Activated naive CD4-positive, alpha-beta T cell treated with anti-CD3 and anti-CD28 coated beads, Interleukin-2, amount 50 U/mL, for 16 hours (primary cell): ENCODE measurements at regions not wholly inside any gene's neighbourhood (a gene's known extent, or its start where the extent isn't known, plus 50 kb on each side); places are given as distances from the start of the nearest gene placed in this dataset.
"Not testable (repeated sequence)": the region's sequence is repeated elsewhere in the genome, so short reads cannot be mapped to it uniquely, and the experiment has no call there.

Experiments used
- DNase-seq: peaks from one replicate; pipeline ENCODE4 v3.0.0-alpha.2; 2020

- no peak for DNase-seq
Observed at GRCh38 chr6:112401083-112401482, 54.0 kb downstream of the RFPL4B start.

- no peak for DNase-seq
Observed at GRCh38 chr6:112407101-112407590, 60.0 kb downstream of the RFPL4B start.

- DNase-seq = no peak
Observed at GRCh38 chr6:112408522-112408921, 61.4 kb downstream of the RFPL4B start.

GRCh38 chr6:112409311-112409710 is 62.2 kb downstream of the RFPL4B start:
- no peak for DNase-seq

- DNase-seq = no peak
Observed at GRCh38 chr6:112413780-112414179, 66.7 kb downstream of the RFPL4B start.

GRCh38 chr6:112415366-112415765 is 68.2 kb downstream of the RFPL4B start:
- no peak for DNase-seq

GRCh38 chr6:112416866-112417265 is 69.7 kb downstream of the RFPL4B start:
- no peak for DNase-seq

GRCh38 chr6:112427011-112427410 is 79.9 kb downstream of the RFPL4B start:
- DNase-seq = not testable (repeated sequence)

- no peak for DNase-seq
Observed at GRCh38 chr6:112427499-112427898, 80.4 kb downstream of the RFPL4B start.

- DNase-seq = no peak
Observed at GRCh38 chr6:112428477-112428876, 81.3 kb downstream of the RFPL4B start.

GRCh38 chr6:112429226-112429625 is 82.1 kb downstream of the RFPL4B start:
- DNase-seq = no peak

- DNase-seq = no peak
Observed at GRCh38 chr6:112431803-112432202, 84.7 kb downstream of the RFPL4B start.

GRCh38 chr6:112432853-112433252 is 85.7 kb downstream of the RFPL4B start:
- no peak for DNase-seq

GRCh38 chr6:112433457-112433856 is 86.3 kb downstream of the RFPL4B start:
- DNase-seq = no peak

GRCh38 chr6:112434896-112435435 is 87.8 kb downstream of the RFPL4B start:
- no peak for DNase-seq

- no peak for DNase-seq
Observed at GRCh38 chr6:112437058-112437457, 89.9 kb downstream of the RFPL4B start.

- no peak for DNase-seq
Observed at GRCh38 chr6:112439010-112439409, 91.9 kb downstream of the RFPL4B start.

- no peak for DNase-seq
Observed at GRCh38 chr6:112439432-112439831, 92.3 kb downstream of the RFPL4B start.

GRCh38 chr6:112441607-112442006 is 94.5 kb downstream of the RFPL4B start:
- no peak for DNase-seq

GRCh38 chr6:112443179-112444065 is 96.3 kb downstream of the RFPL4B start:
- DNase-seq = no peak

GRCh38 chr6:112448786-112449185 is 101.7 kb downstream of the RFPL4B start:
- not testable (repeated sequence) for DNase-seq

- DNase-seq = no peak
Observed at GRCh38 chr6:112450663-112451062, 103.5 kb downstream of the RFPL4B start.

GRCh38 chr6:112457886-112458285 is 110.8 kb downstream of the RFPL4B start:
- DNase-seq = no peak

GRCh38 chr6:112459758-112460304 is 112.7 kb downstream of the RFPL4B start:
- no peak for DNase-seq
